Mesendoderm (in vitro differentiated cells): ENCODE measurements at regions not wholly inside any gene's neighbourhood (a gene's known extent, or its start where the extent isn't known, plus 50 kb on each side); places are given as distances from the start of the nearest gene placed in this dataset.
A peak's percentile ranks its signal among the peaks of the same experiment; 100 is the strongest.

Source experiments
- DNase-seq: peaks from one replicate; pipeline ENCODE4 v3.0.0; 2013
- H2AK5ac ChIP-seq: 2 replicates; pipeline ENCODE4 v1.6.1; 2013; ENCODE audit warnings: low read length, inconsistent platforms
- H2BK120ac ChIP-seq: 2 replicates; pipeline ENCODE4 v1.6.1; 2013; ENCODE audit warnings: low read depth, mild to moderate bottlenecking, low read length, moderate library complexity, mixed read lengths
- H2BK15ac ChIP-seq: replicated peaks from 2 replicates; pipeline ENCODE4 v1.6.1; 2013; ENCODE audit warnings: low read depth, mild to moderate bottlenecking, moderate library complexity
- H2BK5ac ChIP-seq: 2 replicates; pipeline ENCODE4 v1.6.1; 2013; ENCODE audit warnings: low read length, inconsistent platforms
- H3K18ac ChIP-seq: 2 replicates; pipeline ENCODE4 v1.6.1; 2013; ENCODE audit warnings: mild to moderate bottlenecking, low read length, mixed read lengths
- H3K23ac ChIP-seq: one replicate; pipeline ENCODE4 v1.6.1; 2013; ENCODE audit warnings: low read length
- H3K27ac ChIP-seq: 2 replicates; pipeline ENCODE4 v1.5.1; 2013; ENCODE audit warnings: low read depth, mild to moderate bottlenecking, inconsistent platforms, low read length, moderate library complexity
- H3K27me3 ChIP-seq: 2 replicates; pipeline ENCODE4 v1.6.1; 2013; ENCODE audit warnings: low read length, control low read depth, mild to moderate bottlenecking, inconsistent platforms; ENCODE audit not compliant: insufficient read depth, poor library complexity
- H3K36me3 ChIP-seq: 2 replicates; pipeline ENCODE4 v1.6.1; 2013; ENCODE audit warnings: low read length, inconsistent platforms; ENCODE audit not compliant: control insufficient read depth, insufficient read depth
- H3K4ac ChIP-seq: one replicate; pipeline ENCODE4 v1.6.1; 2013; ENCODE audit warnings: low read depth, mild to moderate bottlenecking, low read length, moderate library complexity
- H3K4me1 ChIP-seq: 2 replicates; pipeline ENCODE4 v1.6.1; 2013; ENCODE audit warnings: low read depth, low read length, inconsistent platforms; ENCODE audit not compliant: control insufficient read depth
- H3K4me2 ChIP-seq: 2 replicates; pipeline ENCODE4 v1.6.1; 2013; ENCODE audit warnings: low read length
- H3K4me3 ChIP-seq: 2 replicates; pipeline ENCODE4 v1.5.1; 2013; ENCODE audit warnings: mild to moderate bottlenecking, low read length
- H3K56ac ChIP-seq: one replicate; pipeline ENCODE4 v1.6.1; 2013; ENCODE audit warnings: low read length
- H3K79me1 ChIP-seq: 2 replicates; pipeline ENCODE4 v1.6.1; 2013; ENCODE audit warnings: low read length, inconsistent platforms
- H3K79me2 ChIP-seq: 2 replicates; pipeline ENCODE4 v1.6.1; 2013; ENCODE audit warnings: mild to moderate bottlenecking, low read length; ENCODE audit not compliant: control insufficient read depth, insufficient read depth
- H3K9ac ChIP-seq: 2 replicates; pipeline ENCODE4 v1.6.1; 2013; ENCODE audit warnings: low read length, inconsistent platforms
- H4K5ac ChIP-seq: one replicate; pipeline ENCODE4 v1.6.1; 2013; ENCODE audit warnings: low read length
- H4K8ac ChIP-seq: one replicate; pipeline ENCODE4 v1.6.1; 2013; ENCODE audit warnings: low read depth, mild to moderate bottlenecking, control low read depth, low read length, moderate library complexity
- WGBS: extraction: QIAGEN DNeasy Blood & Tissue Kit; methylation state at CpG from one replicate; pipeline ENCODE4 v1.1.7; 2013; ENCODE audit warnings: low lambda C conversion rate, missing lambda C conversion rate; ENCODE audit not compliant: insufficient coverage; ENCODE audit errors: extremely low coverage; 5-methylcytosine and 5-hydroxymethylcytosine counted together

DNA sequence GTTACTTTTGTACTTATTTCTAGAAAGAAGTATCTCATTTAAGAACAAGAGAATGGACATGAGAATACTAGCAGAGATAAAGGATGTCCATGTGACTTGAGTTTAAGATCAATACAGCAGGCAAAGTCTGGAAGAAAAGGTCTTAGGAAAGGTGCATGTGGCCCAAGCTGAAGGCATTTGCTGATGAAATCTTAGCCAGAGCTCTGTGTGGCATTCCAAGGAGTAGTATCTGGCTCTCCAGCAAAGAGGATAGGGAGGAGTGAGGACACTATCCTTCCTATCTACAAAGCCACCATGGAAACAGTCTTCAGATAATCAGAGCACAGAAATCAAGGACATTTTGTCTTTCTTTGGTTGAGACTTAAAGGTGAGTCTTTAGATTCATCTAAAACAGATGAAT, 244.1 kb upstream of the RGMB start:
- H3K4me2 ChIP-seq = no peak overlapping the region
- H4K5ac ChIP-seq = no peak overlapping the region
- H3K4me3 ChIP-seq = no peak overlapping the region
- no peak overlapping the region for H3K56ac ChIP-seq
- H2AK5ac ChIP-seq = no peak overlapping the region
- no peak overlapping the region for H3K9ac ChIP-seq
- no peak overlapping the region for H3K27ac ChIP-seq
- no peak overlapping the region for H2BK15ac ChIP-seq
- no peak overlapping the region for H2BK120ac ChIP-seq
- H3K36me3 ChIP-seq = no peaks in the 10 kb centered on the region
- H3K4me1 ChIP-seq = no peaks in the 10 kb centered on the region
- H4K8ac ChIP-seq = no peak overlapping the region
- H3K18ac ChIP-seq = no peak overlapping the region
- H3K79me1 ChIP-seq = no peaks in the 10 kb centered on the region
- H2BK5ac ChIP-seq = no peak overlapping the region
- H3K23ac ChIP-seq = no peak overlapping the region
- peak; percentile 78 for DNase-seq
- no peaks in the 10 kb centered on the region for H3K27me3 ChIP-seq
- no peak overlapping the region for H3K4ac ChIP-seq
- no peaks in the 10 kb centered on the region for H3K79me2 ChIP-seq

DNA sequence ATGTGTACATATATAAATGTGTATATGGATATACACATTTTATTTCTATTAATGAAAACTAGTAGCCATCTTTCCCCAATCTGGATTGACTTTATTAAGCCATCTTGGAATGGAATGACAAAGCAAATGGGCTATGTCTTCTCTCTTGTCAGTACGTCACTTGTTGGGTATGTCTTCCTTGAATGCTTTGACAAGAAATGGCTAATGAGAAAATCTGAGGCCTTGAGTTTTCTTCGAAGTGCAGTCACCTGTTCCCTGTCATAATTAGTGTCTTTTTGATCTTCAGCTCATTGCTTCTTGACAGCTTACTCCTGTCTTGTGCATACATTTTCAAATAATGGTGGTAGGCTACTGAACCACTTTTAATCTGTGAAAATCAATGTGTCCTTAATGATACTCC, 243.2 kb upstream of the RGMB start:
- Histone ChIP-seq H4K8ac (no peak overlapping the region), H4K5ac (no peak overlapping the region), H3K79me2 (no peaks in the 10 kb centered on the region), H3K36me3 (no peaks in the 10 kb centered on the region), H3K9ac (no peak overlapping the region), H2AK5ac (no peak overlapping the region), H3K56ac (no peak overlapping the region), H3K4me1 (no peaks in the 10 kb centered on the region), H3K18ac (no peak overlapping the region), H3K4ac (no peak overlapping the region), H2BK15ac (no peak overlapping the region), H3K27ac (no peak overlapping the region), H3K4me3 (no peak overlapping the region), H3K23ac (no peak overlapping the region), H2BK5ac (no peak overlapping the region), H3K79me1 (no peaks in the 10 kb centered on the region), H2BK120ac (no peak overlapping the region), H3K4me2 (no peak overlapping the region), H3K27me3 (no peaks in the 10 kb centered on the region)
- WGBS = no CpG with 5 or more reads among the region's 2 CpGs
- DNase-seq = no peak

DNA sequence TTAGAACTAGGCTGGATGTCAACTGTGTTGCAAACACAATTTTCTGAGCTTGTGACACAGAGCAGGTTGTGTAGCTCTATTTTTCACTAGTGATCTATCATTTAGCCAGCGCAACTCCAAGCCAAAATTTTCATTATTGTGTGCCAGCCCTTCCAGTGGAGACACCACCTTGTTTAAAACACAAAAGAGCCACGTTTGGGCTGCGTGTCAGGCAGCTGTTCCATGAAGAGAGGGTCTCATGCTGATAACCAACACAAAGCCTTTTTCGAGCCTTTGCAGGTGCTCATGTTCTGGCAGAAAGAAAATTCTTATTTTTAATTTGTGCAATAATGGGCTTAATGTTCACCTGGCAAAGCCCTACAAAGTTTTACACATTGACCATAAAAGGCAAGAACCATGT, 237.6 kb upstream of the RGMB start:
- Histone ChIP-seq H3K4me3 (no peak overlapping the region), H4K5ac (no peak overlapping the region), H3K27ac (no peak overlapping the region), H2AK5ac (no peak overlapping the region), H3K79me2 (no peaks in the 10 kb centered on the region), H2BK5ac (no peak overlapping the region), H3K56ac (no peak overlapping the region), H3K4me1 (no peaks in the 10 kb centered on the region), H3K79me1 (no peaks in the 10 kb centered on the region), H3K4ac (no peak overlapping the region), H3K18ac (no peak overlapping the region), H3K9ac (no peak overlapping the region), H3K27me3 (no peaks in the 10 kb centered on the region), H3K4me2 (no peak overlapping the region), H2BK15ac (no peak overlapping the region), H3K23ac (no peak overlapping the region), H4K8ac (no peak overlapping the region), H2BK120ac (no peak overlapping the region), H3K36me3 (no peaks in the 10 kb centered on the region)
- DNase-seq = no peak
- WGBS = no CpG with 5 or more reads among the region's 4 CpGs

DNA sequence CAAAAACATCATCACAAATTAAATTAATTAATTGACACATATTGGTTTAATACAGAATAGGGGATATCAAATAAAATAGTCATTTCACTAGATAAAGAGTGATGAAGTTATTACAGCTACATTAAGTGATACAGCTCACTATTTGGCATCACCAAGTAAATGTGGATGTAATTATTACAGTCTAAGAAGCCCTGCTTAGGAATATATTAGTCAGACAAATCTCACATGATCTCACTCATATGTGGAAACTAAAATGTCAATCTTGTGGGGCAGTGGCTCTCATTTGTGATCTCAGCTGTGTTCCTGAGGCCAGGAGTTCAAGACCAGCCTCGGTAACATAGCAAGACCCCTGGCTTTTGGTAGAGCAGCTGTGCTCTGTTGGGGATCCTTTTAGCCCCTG, 233.4 kb upstream of the RGMB start:
- Histone ChIP-seq H4K8ac (no peak overlapping the region), H3K4me3 (no peak overlapping the region), H3K36me3 (no peaks in the 10 kb centered on the region), H2AK5ac (no peak overlapping the region), H3K27ac (no peak overlapping the region), H3K4me2 (no peak overlapping the region), H2BK120ac (no peak overlapping the region), H4K5ac (no peak overlapping the region), H3K18ac (no peak overlapping the region), H2BK15ac (no peak overlapping the region), H3K23ac (no peak overlapping the region), H3K79me1 (no peaks in the 10 kb centered on the region), H2BK5ac (no peak overlapping the region), H3K56ac (no peak overlapping the region), H3K4ac (no peak overlapping the region), H3K27me3 (no peaks in the 10 kb centered on the region), H3K9ac (no peak overlapping the region), H3K79me2 (no peaks in the 10 kb centered on the region), H3K4me1 (no peaks in the 10 kb centered on the region)
- no peak for DNase-seq
- no CpG with 5 or more reads among the region's 1 CpG for WGBS

DNA sequence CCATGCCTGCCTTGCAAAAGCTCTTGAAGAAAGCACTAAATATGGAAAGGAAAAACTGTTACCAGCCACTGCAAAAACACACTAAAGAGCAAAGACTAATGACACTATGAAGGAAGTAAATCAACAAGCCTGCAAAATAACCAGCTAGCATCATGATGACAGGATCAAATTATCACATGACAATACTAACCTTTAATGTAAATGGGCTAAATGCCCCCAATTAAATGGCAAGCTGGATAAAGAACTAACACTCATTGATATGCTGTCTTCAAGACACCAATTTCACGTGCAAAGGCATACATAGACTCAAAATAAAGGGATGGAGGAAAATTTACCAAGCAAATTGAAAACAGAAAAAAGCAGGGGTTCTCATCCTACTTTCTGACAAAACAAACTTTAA, 231.8 kb upstream of the RGMB start:
- Histone ChIP-seq H2BK120ac (no peak overlapping the region), H2BK5ac (no peak overlapping the region), H4K5ac (no peak overlapping the region), H3K79me1 (no peaks in the 10 kb centered on the region), H3K27ac (no peak overlapping the region), H3K56ac (no peak overlapping the region), H2AK5ac (no peak overlapping the region), H3K4me1 (no peaks in the 10 kb centered on the region), H3K23ac (no peak overlapping the region), H4K8ac (no peak overlapping the region), H3K4ac (no peak overlapping the region), H3K36me3 (no peaks in the 10 kb centered on the region), H3K4me3 (no peak overlapping the region), H2BK15ac (no peak overlapping the region), H3K9ac (no peak overlapping the region), H3K27me3 (no peaks in the 10 kb centered on the region), H3K4me2 (no peak overlapping the region), H3K79me2 (no peaks in the 10 kb centered on the region), H3K18ac (no peak overlapping the region)
- no CpG with 5 or more reads among the region's 1 CpG for WGBS
- DNase-seq = no peak

DNA sequence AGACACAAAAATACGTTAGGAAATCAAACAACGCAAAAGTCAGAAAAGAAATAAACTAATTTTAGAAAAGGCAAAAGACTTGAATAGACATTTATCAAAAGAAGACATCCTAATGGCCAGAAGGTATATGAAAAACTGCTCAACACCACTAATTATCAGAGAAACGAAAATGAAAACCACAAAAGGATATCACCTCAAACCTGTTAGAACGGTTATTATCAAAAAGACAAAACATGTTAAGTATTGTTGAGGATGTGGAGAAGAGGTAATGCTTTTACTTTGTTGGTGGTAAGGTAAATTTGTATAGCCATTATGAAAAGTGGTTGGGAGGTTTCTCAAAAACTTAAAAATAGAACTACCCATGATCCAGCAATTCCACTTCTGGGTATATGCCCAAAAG, 230.0 kb upstream of the RGMB start:
- Histone ChIP-seq H4K8ac (no peak overlapping the region), H3K18ac (no peak overlapping the region), H3K36me3 (no peaks in the 10 kb centered on the region), H2BK15ac (no peak overlapping the region), H2BK120ac (no peak overlapping the region), H2AK5ac (no peak overlapping the region), H3K4ac (no peak overlapping the region), H3K56ac (no peak overlapping the region), H3K79me2 (no peaks in the 10 kb centered on the region), H3K4me3 (no peak overlapping the region), H3K79me1 (no peaks in the 10 kb centered on the region), H3K9ac (no peak overlapping the region), H4K5ac (no peak overlapping the region), H2BK5ac (no peak overlapping the region), H3K4me2 (no peak overlapping the region), H3K4me1 (no peaks in the 10 kb centered on the region), H3K27me3 (no peaks in the 10 kb centered on the region), H3K27ac (no peak overlapping the region), H3K23ac (no peak overlapping the region)
- WGBS = no CpG with 5 or more reads among the region's 4 CpGs
- DNase-seq = no peak
